HG03469 (cell line): ENCODE measurements at regions not wholly inside any gene's neighbourhood (a gene's known extent, or its start where the extent isn't known, plus 50 kb on each side); places are given as distances from the start of the nearest gene placed in this dataset.
"Not testable (repeated sequence)": the region's sequence is repeated elsewhere in the genome, so short reads cannot be mapped to it uniquely, and the experiment has no call there.

Source experiments
- ATAC-seq: cut with Tn5 transposase; IDR thresholded peaks from one replicate; pipeline ENCODE4 v1.9.1; 2021; ENCODE audit warnings: mild to moderate bottlenecking, moderate library complexity, moderate number of reproducible peaks; ENCODE audit not compliant: unreplicated experiment

- ATAC-seq: not testable (repeated sequence)
Observed at GRCh38 chr14:21817010-21817409, 143.4 kb upstream of the OR4E1 start.

DNA sequence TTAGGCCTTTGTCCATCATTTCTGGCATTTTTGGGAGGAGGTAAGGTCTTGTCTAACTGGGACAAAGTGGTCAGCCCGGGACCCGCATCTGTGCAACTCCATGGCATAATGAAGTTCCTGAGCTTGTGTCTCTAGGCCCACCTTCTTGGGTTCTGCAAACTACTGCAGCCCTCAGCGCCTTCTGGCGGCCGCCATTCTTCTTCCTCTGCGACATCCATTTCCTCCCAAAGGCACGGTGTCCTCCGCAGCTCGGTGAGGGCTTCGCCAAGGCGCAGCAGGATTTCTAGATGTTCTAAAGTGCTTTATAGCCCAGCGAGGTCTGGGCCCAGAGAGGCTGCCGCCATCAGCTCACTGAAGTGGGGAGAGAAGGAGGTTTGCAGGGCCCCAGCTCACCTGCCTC lies 134.4 kb upstream of the OR4E1 start:
- no peak for ATAC-seq

- ATAC-seq: no peak
Observed at GRCh38 chr14:21804981-21805380, 131.4 kb upstream of the OR4E1 start.

DNA sequence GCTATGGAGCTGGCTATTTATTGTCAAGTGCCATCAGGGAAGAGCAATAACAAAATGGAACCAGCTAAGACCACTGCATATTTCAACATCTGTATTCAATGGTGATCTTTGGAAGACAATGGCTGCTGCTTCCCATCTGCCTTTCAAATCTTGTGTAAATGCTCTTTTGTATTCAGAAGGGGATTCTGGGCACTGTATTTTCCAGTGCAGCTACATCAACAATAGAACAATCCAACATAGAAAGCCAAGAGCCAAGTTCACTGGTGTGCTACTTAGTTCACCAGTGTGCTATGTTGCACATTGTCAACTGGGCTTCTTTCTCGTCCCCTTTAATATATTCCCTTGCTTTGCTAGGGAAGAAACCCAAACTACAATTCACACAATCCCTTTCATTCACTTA lies 128.8 kb upstream of the OR4E1 start:
- ATAC-seq: no peak

- no peak for ATAC-seq
Observed at GRCh38 chr14:21796916-21797315, 123.3 kb upstream of the OR4E1 start.

- no peak for ATAC-seq
Observed at GRCh38 chr14:21795456-21795855, 121.8 kb upstream of the OR4E1 start.

- no peak for ATAC-seq
Observed at GRCh38 chr14:21791749-21792148, 118.1 kb upstream of the OR4E1 start.

GRCh38 chr14:21788687-21789086 lies 115.1 kb upstream of the OR4E1 start:
- not testable (repeated sequence) for ATAC-seq

DNA sequence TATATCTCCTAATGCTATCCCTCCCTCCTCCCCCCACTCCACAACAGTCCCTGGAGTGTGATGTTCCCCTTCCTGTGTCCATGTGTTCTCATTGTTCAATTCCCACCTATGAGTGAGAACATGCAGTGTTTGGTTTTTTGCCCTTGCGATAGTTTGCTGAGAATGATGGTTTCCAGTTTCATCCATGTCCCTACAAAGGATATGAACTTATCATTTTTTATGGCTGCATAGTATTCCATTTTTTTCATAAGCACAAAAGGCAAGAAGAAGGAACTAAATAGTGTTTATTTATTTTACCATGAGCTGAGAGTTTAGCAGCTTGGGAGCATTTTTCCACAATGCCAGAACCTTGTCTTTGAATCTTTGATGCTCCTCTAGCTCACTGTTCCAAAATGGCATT lies 113.6 kb upstream of the OR4E1 start:
- not testable (repeated sequence) for ATAC-seq

GRCh38 chr14:21781543-21781942 lies 107.9 kb upstream of the OR4E1 start:
- ATAC-seq: no peak

DNA sequence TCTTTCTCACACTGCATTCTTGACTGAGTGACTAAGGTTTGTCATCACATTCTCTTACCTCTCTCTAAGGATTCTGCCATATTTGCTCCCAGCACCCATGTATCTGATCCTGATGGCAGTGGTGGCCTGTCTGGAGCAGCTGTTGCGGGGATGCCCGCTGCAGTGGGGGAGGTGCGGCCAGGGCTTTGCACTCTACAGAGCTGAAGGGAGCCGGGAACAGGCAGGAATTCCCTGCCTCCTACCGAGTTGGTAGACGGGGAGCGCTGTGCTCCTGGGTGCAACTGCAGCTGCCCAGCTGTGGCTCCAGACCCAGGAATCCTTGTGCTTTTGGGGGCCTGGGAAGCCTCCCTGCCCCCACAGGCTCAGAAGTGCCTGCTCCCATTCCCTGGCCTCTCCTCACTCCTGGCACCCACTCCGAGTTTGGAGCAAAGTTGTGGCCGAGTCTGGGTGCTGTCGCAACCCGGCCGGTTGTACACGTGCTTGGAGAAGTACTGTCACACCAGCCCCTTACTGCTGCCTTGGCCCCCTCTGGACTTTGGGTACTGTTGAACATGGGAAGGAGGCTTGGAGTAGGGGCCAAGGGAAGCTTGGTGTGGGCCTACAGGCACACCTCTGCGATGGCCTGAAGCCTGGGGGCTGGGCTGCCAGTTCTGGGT lies 106.9 kb upstream of the OR4E1 start:
- ATAC-seq: no peak

DNA sequence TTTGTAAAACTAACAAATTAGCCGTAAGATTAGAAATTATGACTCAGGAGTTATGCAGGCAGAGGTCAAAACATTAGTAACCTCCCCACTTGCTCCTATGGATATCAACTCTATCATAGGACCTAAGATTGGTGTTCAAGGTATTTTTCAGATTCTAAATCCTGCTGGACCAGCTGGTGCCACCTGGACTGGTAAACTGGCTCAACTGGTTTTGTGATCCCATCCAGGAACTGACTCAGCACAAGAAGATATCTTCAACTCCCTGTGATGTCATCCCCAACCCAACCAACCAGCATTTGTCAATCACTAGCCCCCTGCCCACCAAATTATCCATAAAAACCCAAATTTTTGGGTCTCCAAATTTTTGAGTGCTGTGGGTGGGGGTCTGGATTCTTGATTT lies 98.1 kb upstream of the OR4E1 start:
- no peak for ATAC-seq

- ATAC-seq: no peak
Observed at GRCh38 chr14:21768875-21769257, 95.2 kb upstream of the OR4E1 start.

DNA sequence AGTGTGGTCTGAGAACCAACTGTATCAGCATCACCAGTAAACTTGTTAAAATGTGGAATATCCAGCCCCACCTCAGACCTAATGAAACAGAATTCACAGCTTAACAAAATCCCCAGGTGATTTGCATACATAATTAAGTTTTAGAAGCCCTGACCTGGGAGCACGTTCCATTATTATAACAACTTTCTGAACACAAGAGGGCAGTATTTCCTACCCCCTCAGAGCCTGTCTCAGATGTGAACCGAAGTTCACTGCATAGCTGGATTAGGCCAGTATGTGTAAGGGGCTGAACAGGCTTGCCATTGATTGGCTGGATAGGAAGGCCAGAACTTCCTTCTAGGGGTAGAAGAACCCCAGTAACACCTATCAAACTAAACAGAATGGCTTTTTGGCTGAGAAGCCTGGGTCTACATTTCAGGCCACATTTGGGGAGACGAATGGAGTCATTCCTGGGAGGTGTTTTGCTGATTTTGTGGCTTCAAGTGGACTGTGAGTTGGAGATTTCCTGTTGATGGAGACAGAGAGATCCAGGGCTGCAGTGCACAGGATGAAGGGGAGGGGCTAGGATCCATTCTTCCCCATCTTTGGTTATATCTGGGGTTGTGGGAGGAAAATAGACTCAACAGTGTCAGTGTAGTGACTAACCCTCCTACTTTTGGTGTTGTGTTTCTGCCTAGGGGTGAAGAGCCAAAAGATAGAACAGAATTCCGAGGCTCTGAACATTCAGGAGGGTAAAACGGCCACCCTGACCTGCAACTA lies 94.7 kb upstream of the OR4E1 start:
- ATAC-seq: no peak

DNA sequence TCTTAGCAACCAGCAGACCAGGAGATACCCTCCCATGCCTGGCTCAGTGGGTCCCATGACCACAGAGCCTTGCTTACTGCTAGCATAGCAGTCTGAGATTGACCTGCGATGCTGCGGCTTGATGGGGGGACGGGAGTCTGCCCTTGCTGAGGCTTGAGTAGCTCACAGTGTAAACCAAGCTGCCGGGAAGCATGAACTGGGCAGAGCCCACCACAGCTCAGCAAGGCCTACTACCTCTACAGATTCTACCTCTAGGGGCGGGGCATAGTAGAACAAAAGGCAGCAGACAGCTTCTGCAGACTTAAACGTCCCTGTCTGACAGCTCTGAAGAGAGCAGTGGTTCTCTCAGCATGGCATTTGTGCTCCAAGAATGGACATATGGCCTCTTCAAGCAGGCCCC lies 86.7 kb upstream of the OR4E1 start:
- ATAC-seq: not testable (repeated sequence)

- no peak for ATAC-seq
Observed at GRCh38 chr14:21749306-21749868, 75.8 kb upstream of the OR4E1 start.

GRCh38 chr14:21748869-21749303 lies 75.3 kb upstream of the OR4E1 start:
- no peak for ATAC-seq

DNA sequence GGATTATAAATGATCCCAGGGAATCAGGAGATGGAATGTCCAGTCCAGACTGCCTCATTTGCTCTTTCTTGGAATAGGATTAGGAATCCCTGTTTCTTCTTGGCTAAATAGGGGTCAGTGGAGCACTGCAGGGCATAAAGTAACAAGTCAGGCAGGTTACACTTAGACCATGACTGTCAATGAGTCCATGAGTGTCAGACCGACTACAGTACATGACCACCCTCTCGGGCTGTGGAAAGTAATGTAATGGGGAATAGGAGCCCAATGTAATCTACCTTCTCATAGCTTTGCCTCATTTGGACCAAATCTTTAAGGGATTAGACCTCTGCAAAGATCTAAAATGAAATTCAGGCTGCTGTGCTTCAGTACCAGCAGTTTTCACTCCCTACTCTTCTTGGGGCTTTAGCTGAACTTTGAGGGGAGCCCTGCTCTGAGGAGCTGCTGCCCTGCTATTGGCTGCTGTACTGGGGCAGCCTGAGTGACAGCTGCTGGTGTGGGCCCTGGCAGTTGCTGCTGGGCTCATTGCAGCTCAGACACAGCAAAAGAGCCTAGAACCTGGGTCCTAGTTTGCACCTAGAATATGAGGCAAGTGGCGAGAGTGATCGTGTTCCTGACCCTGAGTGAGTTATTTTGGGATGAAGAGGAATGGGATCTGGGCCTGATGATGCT lies 62.2 kb upstream of the OR4E1 start:
- no peak for ATAC-seq

- no peak for ATAC-seq
Observed at GRCh38 chr14:21735200-21735599, 61.6 kb upstream of the OR4E1 start.

DNA sequence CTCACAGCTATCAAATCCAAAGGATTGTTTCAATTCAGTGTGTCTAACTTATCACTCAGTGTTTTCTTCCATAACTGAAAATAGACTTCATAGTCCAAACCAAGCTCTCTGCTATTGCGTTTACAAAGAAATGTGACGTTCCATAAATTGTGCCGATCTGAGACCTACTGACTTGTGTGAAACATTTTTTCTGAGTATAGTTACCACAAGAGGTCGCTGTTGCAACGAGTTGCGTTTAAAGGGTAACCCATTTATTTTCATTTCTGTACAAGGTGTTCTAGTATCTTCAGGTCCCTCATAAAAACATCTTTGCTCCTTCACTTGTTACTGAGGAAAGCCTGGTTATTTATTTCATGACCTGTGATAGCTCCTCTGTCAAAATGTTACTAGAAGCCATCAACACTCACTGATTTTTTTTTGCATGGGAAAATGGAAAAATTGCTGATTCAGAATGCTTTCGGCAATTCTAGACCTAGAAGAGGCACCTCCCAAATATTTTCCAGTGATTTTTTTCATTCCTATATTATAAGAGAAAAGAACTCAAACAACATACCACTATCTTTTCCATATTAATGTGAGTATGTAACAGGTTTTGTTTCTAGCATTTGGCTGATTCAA lies 60.9 kb upstream of the OR4E1 start:
- no peak for ATAC-seq

DNA sequence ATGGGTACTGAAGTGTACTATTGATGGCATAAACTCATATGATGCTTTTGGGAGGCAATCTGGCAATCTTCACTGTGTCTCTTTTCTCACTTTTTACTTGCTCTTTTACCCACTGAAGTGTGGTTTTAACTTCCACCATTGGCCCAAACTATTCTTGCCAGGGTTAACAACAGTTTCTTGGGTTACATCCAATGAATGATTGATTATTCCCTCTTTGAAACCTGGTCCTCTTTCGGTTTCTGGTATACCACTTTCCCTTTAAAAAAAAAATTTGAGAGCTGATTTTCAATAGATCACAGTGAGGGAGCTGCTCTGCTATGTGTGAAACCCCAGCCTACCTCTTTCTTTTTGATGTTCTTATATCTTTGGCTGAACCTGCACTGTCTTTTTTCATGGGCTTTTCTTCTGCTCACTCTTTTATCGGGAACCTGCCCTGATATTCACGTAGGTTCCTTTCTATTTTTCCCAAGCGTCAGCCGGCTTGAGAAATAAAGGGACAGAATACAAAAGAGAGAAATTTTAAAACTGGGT lies 56.1 kb upstream of the OR4E1 start:
- ATAC-seq: no peak
